H1 (cell line): ENCODE measurements at regions not wholly inside any gene's neighbourhood (a gene's known extent, or its start where the extent isn't known, plus 50 kb on each side); places are given as distances from the start of the nearest gene placed in this dataset.

Source experiments
- SIX5 ChIP-seq: IDR thresholded peaks from 2 replicates; pipeline ENCODE4 v1.6.1; 2011; ENCODE audit warnings: mild to moderate bottlenecking, low read depth, low read length
- TF ChIP-seq, protein P1 (sequence below): fragments of 300-600 bp; sonication (generic); IDR thresholded peaks from 2 replicates; pipeline ENCODE4 v1.7.1; 2012; ENCODE audit warnings: low read length, moderate library complexity, mild to moderate bottlenecking, inconsistent platforms; ENCODE audit not compliant: insufficient replicate concordance
- TF ChIP-seq, protein P2 (sequence below): IDR thresholded peaks from 2 replicates; pipeline ENCODE4 v1.6.1; 2012; ENCODE audit warnings: low read length, inconsistent platforms
- TF ChIP-seq, protein P3 (sequence below): IDR thresholded peaks from 2 replicates; pipeline ENCODE4 v1.6.1; 2012; ENCODE audit warnings: inconsistent platforms

GRCh38 chr2:153360239-153360638 is 118.3 kb downstream of the RPRM start (continued):
- TF ChIP-seq, protein P1, sequence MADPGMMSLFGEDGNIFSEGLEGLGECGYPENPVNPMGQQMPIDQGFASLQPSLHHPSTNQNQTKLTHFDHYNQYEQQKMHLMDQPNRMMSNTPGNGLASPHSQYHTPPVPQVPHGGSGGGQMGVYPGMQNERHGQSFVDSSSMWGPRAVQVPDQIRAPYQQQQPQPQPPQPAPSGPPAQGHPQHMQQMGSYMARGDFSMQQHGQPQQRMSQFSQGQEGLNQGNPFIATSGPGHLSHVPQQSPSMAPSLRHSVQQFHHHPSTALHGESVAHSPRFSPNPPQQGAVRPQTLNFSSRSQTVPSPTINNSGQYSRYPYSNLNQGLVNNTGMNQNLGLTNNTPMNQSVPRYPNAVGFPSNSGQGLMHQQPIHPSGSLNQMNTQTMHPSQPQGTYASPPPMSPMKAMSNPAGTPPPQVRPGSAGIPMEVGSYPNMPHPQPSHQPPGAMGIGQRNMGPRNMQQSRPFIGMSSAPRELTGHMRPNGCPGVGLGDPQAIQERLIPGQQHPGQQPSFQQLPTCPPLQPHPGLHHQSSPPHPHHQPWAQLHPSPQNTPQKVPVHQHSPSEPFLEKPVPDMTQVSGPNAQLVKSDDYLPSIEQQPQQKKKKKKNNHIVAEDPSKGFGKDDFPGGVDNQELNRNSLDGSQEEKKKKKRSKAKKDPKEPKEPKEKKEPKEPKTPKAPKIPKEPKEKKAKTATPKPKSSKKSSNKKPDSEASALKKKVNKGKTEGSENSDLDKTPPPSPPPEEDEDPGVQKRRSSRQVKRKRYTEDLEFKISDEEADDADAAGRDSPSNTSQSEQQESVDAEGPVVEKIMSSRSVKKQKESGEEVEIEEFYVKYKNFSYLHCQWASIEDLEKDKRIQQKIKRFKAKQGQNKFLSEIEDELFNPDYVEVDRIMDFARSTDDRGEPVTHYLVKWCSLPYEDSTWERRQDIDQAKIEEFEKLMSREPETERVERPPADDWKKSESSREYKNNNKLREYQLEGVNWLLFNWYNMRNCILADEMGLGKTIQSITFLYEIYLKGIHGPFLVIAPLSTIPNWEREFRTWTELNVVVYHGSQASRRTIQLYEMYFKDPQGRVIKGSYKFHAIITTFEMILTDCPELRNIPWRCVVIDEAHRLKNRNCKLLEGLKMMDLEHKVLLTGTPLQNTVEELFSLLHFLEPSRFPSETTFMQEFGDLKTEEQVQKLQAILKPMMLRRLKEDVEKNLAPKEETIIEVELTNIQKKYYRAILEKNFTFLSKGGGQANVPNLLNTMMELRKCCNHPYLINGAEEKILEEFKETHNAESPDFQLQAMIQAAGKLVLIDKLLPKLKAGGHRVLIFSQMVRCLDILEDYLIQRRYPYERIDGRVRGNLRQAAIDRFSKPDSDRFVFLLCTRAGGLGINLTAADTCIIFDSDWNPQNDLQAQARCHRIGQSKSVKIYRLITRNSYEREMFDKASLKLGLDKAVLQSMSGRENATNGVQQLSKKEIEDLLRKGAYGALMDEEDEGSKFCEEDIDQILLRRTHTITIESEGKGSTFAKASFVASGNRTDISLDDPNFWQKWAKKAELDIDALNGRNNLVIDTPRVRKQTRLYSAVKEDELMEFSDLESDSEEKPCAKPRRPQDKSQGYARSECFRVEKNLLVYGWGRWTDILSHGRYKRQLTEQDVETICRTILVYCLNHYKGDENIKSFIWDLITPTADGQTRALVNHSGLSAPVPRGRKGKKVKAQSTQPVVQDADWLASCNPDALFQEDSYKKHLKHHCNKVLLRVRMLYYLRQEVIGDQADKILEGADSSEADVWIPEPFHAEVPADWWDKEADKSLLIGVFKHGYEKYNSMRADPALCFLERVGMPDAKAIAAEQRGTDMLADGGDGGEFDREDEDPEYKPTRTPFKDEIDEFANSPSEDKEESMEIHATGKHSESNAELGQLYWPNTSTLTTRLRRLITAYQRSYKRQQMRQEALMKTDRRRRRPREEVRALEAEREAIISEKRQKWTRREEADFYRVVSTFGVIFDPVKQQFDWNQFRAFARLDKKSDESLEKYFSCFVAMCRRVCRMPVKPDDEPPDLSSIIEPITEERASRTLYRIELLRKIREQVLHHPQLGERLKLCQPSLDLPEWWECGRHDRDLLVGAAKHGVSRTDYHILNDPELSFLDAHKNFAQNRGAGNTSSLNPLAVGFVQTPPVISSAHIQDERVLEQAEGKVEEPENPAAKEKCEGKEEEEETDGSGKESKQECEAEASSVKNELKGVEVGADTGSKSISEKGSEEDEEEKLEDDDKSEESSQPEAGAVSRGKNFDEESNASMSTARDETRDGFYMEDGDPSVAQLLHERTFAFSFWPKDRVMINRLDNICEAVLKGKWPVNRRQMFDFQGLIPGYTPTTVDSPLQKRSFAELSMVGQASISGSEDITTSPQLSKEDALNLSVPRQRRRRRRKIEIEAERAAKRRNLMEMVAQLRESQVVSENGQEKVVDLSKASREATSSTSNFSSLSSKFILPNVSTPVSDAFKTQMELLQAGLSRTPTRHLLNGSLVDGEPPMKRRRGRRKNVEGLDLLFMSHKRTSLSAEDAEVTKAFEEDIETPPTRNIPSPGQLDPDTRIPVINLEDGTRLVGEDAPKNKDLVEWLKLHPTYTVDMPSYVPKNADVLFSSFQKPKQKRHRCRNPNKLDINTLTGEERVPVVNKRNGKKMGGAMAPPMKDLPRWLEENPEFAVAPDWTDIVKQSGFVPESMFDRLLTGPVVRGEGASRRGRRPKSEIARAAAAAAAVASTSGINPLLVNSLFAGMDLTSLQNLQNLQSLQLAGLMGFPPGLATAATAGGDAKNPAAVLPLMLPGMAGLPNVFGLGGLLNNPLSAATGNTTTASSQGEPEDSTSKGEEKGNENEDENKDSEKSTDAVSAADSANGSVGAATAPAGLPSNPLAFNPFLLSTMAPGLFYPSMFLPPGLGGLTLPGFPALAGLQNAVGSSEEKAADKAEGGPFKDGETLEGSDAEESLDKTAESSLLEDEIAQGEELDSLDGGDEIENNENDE: no peak
- TF ChIP-seq, protein P2, sequence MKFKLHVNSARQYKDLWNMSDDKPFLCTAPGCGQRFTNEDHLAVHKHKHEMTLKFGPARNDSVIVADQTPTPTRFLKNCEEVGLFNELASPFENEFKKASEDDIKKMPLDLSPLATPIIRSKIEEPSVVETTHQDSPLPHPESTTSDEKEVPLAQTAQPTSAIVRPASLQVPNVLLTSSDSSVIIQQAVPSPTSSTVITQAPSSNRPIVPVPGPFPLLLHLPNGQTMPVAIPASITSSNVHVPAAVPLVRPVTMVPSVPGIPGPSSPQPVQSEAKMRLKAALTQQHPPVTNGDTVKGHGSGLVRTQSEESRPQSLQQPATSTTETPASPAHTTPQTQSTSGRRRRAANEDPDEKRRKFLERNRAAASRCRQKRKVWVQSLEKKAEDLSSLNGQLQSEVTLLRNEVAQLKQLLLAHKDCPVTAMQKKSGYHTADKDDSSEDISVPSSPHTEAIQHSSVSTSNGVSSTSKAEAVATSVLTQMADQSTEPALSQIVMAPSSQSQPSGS: no peak
- TF ChIP-seq, protein P3, sequence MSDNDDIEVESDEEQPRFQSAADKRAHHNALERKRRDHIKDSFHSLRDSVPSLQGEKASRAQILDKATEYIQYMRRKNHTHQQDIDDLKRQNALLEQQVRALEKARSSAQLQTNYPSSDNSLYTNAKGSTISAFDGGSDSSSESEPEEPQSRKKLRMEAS: no peak
- TF ChIP-seq SIX5: no peak
- TF ChIP-seq, all 59 proteins: peak for 0
